K562 (cell line): ENCODE measurements at regions not wholly inside any gene's neighbourhood (a gene's known extent, or its start where the extent isn't known, plus 50 kb on each side); places are given as distances from the start of the nearest gene placed in this dataset.

ENCODE experiments used
- ATAC-seq: fragments of 200-7000 bp; cut with Tn5 transposase; 3 replicates; pipeline ENCODE4 v1.9.1; 2020; ENCODE audit warnings: moderate library complexity
- BruUV-seq: library from RNA; stranded (reverse); fragments of 400-500 nt; replicated peaks from 2 replicates; lab custom pipeline; 2021; lab: Mats Ljungman, UMichigan
- CTCF ChIA-PET: fragments of 300-600 bp; formaldehyde crosslinking; extraction: SDS; loops from one replicate; lab custom pipeline; 2021; ENCODE audit warnings: low intra/inter-chr PET ratio; lab: Yijun Ruan, JAX
- POLR2A ChIA-PET: fragments of 300-600, 350-650 bp; sonication (Branson Sonifier 250); formaldehyde crosslinking; extraction: SDS; loops from one replicate; lab custom pipeline; 2021; ENCODE audit warnings: antibody characterized with exemption, inconsistent platforms; lab: Yijun Ruan, JAX
- DNase-seq, 4 experiments: peaks; one replicate each; pipeline versions ENCODE4 v3.0.0 to v3.0.0-alpha.2; 2011 to 2018; ENCODE audit warnings: low spot score in 3 of 4, mixed read lengths in 3 of 4; ENCODE audit errors: extremely low read depth in 1 of 4
- FAIRE-seq: peaks from 2 replicates; lab custom pipeline; 2011; peaks lifted over from hg19 to GRCh38; lab: Jason Lieb, UNC
- H2AFZ ChIP-seq: 2 replicates; pipeline ENCODE4 v1.6.0; 2011; ENCODE audit warnings: low read depth, low read length, control low read depth, inconsistent platforms
- H3K27ac ChIP-seq: fragments of 200-600 bp; 3 replicates; pipeline ENCODE4 v1.8.0; 2011; ENCODE audit warnings: low read depth, mild to moderate bottlenecking, control low read depth, inconsistent platforms, low read length, moderate library complexity, mixed read lengths; ENCODE audit errors: extremely low read depth
- H3K27me3 ChIP-seq, 2 experiments: fragments of 300-600 bp in 1 of 2; 2 replicates in 1 of 2; 3 replicates in 1 of 2; pipeline versions ENCODE4 v1.6.0 to v1.8.0; 2011; ENCODE audit warnings: inconsistent platforms in 2 of 2, low read length in 2 of 2, mild to moderate bottlenecking in 1 of 2, mixed read lengths in 1 of 2, moderate library complexity in 1 of 2; ENCODE audit not compliant: control insufficient read depth in 2 of 2, insufficient read depth in 2 of 2
- H3K36me3 ChIP-seq: fragments of 300-600 bp; 3 replicates; pipeline ENCODE4 v1.8.0; 2011; ENCODE audit warnings: mild to moderate bottlenecking, low read length, inconsistent platforms; ENCODE audit not compliant: control insufficient read depth, insufficient read depth
- H3K4me1 ChIP-seq, 2 experiments: fragments of 200-600 bp in 1 of 2; replicated peaks in 1 of 2; 2 replicates in 1 of 2; 3 replicates in 1 of 2; pipeline versions ENCODE4 v1.5.1 to v1.8.0; 2011; ENCODE audit warnings: inconsistent platforms in 2 of 2, low read length in 2 of 2, mild to moderate bottlenecking in 1 of 2, mixed read lengths in 1 of 2, moderate library complexity in 1 of 2; ENCODE audit not compliant: control insufficient read depth in 2 of 2, insufficient read depth in 2 of 2
- H3K4me2 ChIP-seq: 2 replicates; pipeline ENCODE4 v1.6.1; 2011; ENCODE audit warnings: low read length, control low read depth, inconsistent platforms, mixed read lengths; ENCODE audit not compliant: insufficient read depth
- H3K4me3 ChIP-seq: fragments of 200-600 bp; sonication (generic), shearing (Covaris generic); 2 replicates; pipeline ENCODE4 v1.5.1; 2016; ENCODE audit warnings: control low read depth, inconsistent platforms
- H3K79me2 ChIP-seq: fragments of 200-600 bp; 3 replicates; pipeline ENCODE4 v1.8.0; 2011; ENCODE audit warnings: low read length, inconsistent platforms; ENCODE audit not compliant: control insufficient read depth, insufficient read depth
- H3K9ac ChIP-seq, 2 experiments: 2 replicates each; pipeline versions ENCODE4 v1.6.0 to v1.6.1; 2011; ENCODE audit warnings: low read depth in 2 of 2, low read length in 2 of 2, control low read depth in 1 of 2, inconsistent platforms in 1 of 2, mild to moderate bottlenecking in 1 of 2, mixed read lengths in 1 of 2; ENCODE audit not compliant: insufficient read depth in 1 of 2
- H3K9me1 ChIP-seq: one replicate; pipeline ENCODE4 v1.6.0; 2011; ENCODE audit warnings: inconsistent platforms, mild to moderate bottlenecking, low read length, moderate library complexity; ENCODE audit not compliant: control insufficient read depth, insufficient read depth
- H3K9me3 ChIP-seq: replicated peaks from 2 replicates; pipeline ENCODE4 v1.5.1; 2011; ENCODE audit warnings: low read depth, low read length, inconsistent platforms; ENCODE audit not compliant: control insufficient read depth, insufficient read depth
- H4K20me1 ChIP-seq: replicated peaks from 2 replicates; pipeline ENCODE4 v1.6.1; 2011; ENCODE audit warnings: low read length, inconsistent platforms, mixed read lengths; ENCODE audit not compliant: control insufficient read depth, insufficient read depth
- ATF2 ChIP-seq: sonication (generic); formaldehyde crosslinking; IDR thresholded peaks from 2 replicates; pipeline ENCODE4 v1.8.1; 2022; ENCODE audit warnings: missing genetic modification reagents
- BMI1 ChIP-seq: fragments of 150-350 bp; IDR thresholded peaks from 2 replicates; pipeline ENCODE4 v1.6.1; 2014; ENCODE audit warnings: low read length
- CHD4 ChIP-seq: fragments of 200-600 bp; sonication (generic); IDR thresholded peaks from 3 replicates; pipeline ENCODE4 v1.6.1; 2012; ENCODE audit warnings: low read depth, mild to moderate bottlenecking, mixed read lengths, low read length, inconsistent platforms; ENCODE audit not compliant: insufficient read depth, insufficient replicate concordance, poor library complexity, severe bottlenecking
- COPS2 ChIP-seq: fragments of 450-650 bp; conservative IDR thresholded peaks from 2 replicates; pipeline ENCODE4 v1.6.1; 2016; ENCODE audit warnings: mild to moderate bottlenecking, moderate library complexity
- CXXC5 ChIP-seq: fragments of 250-450 bp; sonication (Bioruptor Pico); IDR thresholded peaks from 2 replicates; pipeline ENCODE4 v1.8.0; 2022; ENCODE audit warnings: inconsistent platforms, mild to moderate bottlenecking, moderate library complexity
- PML ChIP-seq: IDR thresholded peaks from 2 replicates; pipeline ENCODE4 v1.6.1; 2012; ENCODE audit warnings: low read length, inconsistent platforms
- PRMT5 ChIP-seq: sonication (generic); formaldehyde crosslinking; IDR thresholded peaks from 2 replicates; pipeline ENCODE4 v1.5.0; 2020; ENCODE audit warnings: missing genetic modification reagents
- RBFOX2 ChIP-seq: fragments of 200-400 bp; formaldehyde crosslinking; IDR thresholded peaks from 2 replicates; pipeline ENCODE4 v1.6.1; 2017; ENCODE audit warnings: low read depth, mild to moderate bottlenecking, low read length, moderate library complexity
- RBM14 ChIP-seq: fragments of 200-400 bp; formaldehyde crosslinking; IDR thresholded peaks from 2 replicates; pipeline ENCODE4 v1.6.1; 2018; ENCODE audit warnings: low read depth, mild to moderate bottlenecking, low read length, moderate library complexity, borderline replicate concordance; ENCODE audit not compliant: insufficient read depth
- RBM22 ChIP-seq: fragments of 200-400 bp; formaldehyde crosslinking; IDR thresholded peaks from 2 replicates; pipeline ENCODE4 v1.6.1; 2018; ENCODE audit warnings: low read length, low read depth; ENCODE audit not compliant: poor library complexity, severe bottlenecking
- SAP30 ChIP-seq: fragments of 200-600 bp; sonication (generic); IDR thresholded peaks from 2 replicates; pipeline ENCODE4 v1.6.1; 2012; ENCODE audit warnings: borderline replicate concordance, low read depth, mild to moderate bottlenecking, moderate library complexity, low read length, control low read depth, inconsistent platforms; ENCODE audit not compliant: insufficient read depth, poor library complexity, severe bottlenecking
- SIRT6 ChIP-seq: IDR thresholded peaks from one replicate; pipeline ENCODE4 v1.6.1; 2012; ENCODE audit warnings: low read depth, mild to moderate bottlenecking, control low read depth, inconsistent platforms, low read length, moderate library complexity
- TFAP4 ChIP-seq: sonication (generic); formaldehyde crosslinking; IDR thresholded peaks from 2 replicates; pipeline ENCODE4 v1.8.0; 2022; ENCODE audit warnings: missing genetic modification reagents, mild to moderate bottlenecking, moderate library complexity, borderline replicate concordance
- ZHX1 ChIP-seq: fragments of 150-350 bp; conservative IDR thresholded peaks from 2 replicates; pipeline ENCODE4 v1.6.1; 2014; ENCODE audit warnings: low read length
- ZNF232 ChIP-seq: sonication (generic); formaldehyde crosslinking; IDR thresholded peaks from 2 replicates; pipeline ENCODE4 v1.8.0; 2022; ENCODE audit warnings: mild to moderate bottlenecking, missing genetic modification reagents
- ZNF282 ChIP-seq: sonication (generic); formaldehyde crosslinking; IDR thresholded peaks from 2 replicates; pipeline ENCODE4 v1.8.1; 2023; ENCODE audit warnings: missing genetic modification reagents
- ZNF586 ChIP-seq: fragments of 450-650 bp; formaldehyde crosslinking; conservative IDR thresholded peaks from 2 replicates; pipeline ENCODE4 v1.4.0; 2020; ENCODE audit warnings: mild to moderate bottlenecking, moderate library complexity
- ZNF77 ChIP-seq: fragments of 250-450 bp; sonication (Bioruptor Pico); IDR thresholded peaks from 2 replicates; pipeline ENCODE4 v1.5.0; 2020
- ZNF780A ChIP-seq: fragments of 250-450 bp; sonication (Bioruptor Pico); IDR thresholded peaks from 2 replicates; pipeline ENCODE4 v1.5.0; 2021; ENCODE audit warnings: mild to moderate bottlenecking
- WGBS: fragments of 100-300 bp; shearing (Covaris generic); methylation state at CpG from one replicate; pipeline ENCODE4 v1.1.6; 2016; ENCODE audit warnings: low coverage, mixed read lengths; ENCODE audit not compliant: insufficient coverage; ENCODE audit errors: missing lambda C conversion rate; 5-methylcytosine and 5-hydroxymethylcytosine counted together
- in situ Hi-C: fragments of 300-500 bp; cut with MboI; formaldehyde crosslinking; loops from 4 replicates; pipeline ENCODE4 v1.15.0; 2018; ENCODE audit warnings: inconsistent platforms, mixed read lengths
- intact Hi-C: fragments of 100-400 bp; cut with micrococcal nuclease; formaldehyde crosslinking; loops from 2 replicates; pipeline ENCODE4 v1.14.2; 2022

- no peak for TF ChIP-seq ZNF780A (CRISPR knock-in tag)
- TF ChIP-seq SIRT6: no peak
- TF ChIP-seq RBM14: no peak
- TF ChIP-seq PRMT5 (CRISPR knock-in tag): no peak
- TF ChIP-seq, all 486 proteins: peak for 0
Measured at GRCh38 chr4:28562913-28563312, 1702.3 kb downstream of the STIM2 start (continued).

GRCh38 chr4:28565396-28565795, 1704.8 kb downstream of the STIM2 start:
- WGBS: 3% methylated on average over 2 of the region's 2 CpGs
- no peak for DNase-seq
- BruUV-seq: no TSS peak
- no peak for TF ChIP-seq CHD4
- TF ChIP-seq RBM22: no peak
- no peak for TF ChIP-seq TFAP4 (CRISPR knock-in tag)
- TF ChIP-seq RBFOX2: no peak
- no peak for TF ChIP-seq CXXC5 (CRISPR knock-in tag)
- TF ChIP-seq SAP30: no peak
- no peak for TF ChIP-seq BMI1
- TF ChIP-seq ZNF232: no peak
- TF ChIP-seq PML: no peak
- no peak for TF ChIP-seq ZNF282 (CRISPR knock-in tag)
- TF ChIP-seq ZNF586 (CRISPR knock-in tag): no peak
- TF ChIP-seq ZHX1: no peak
- no peak for TF ChIP-seq COPS2
- TF ChIP-seq ATF2 (CRISPR knock-in tag): no peak
- no peak for TF ChIP-seq ZNF77 (CRISPR knock-in tag)

More at GRCh38 chr4:28565396-28565795, 1704.8 kb downstream of the STIM2 start:
- no peak overlapping the region for H3K4me2 ChIP-seq
- no peaks in the 10 kb centered on the region for H3K9me1 ChIP-seq
- ChIA-PET CTCF (no interaction called here), POLR2A (no interaction called here)
- no peaks in the 10 kb centered on the region for H3K79me2 ChIP-seq
- H3K4me1 ChIP-seq: no peaks in the 10 kb centered on the region
- no peaks in the 10 kb centered on the region for H3K9me3 ChIP-seq
- no peak overlapping the region for H3K9ac ChIP-seq
- in situ Hi-C loops (no loop called here), intact Hi-C loops (no loop called here)
- no peak overlapping the region for H3K4me3 ChIP-seq
- no peak for FAIRE-seq
- no peak for ATAC-seq
- H4K20me1 ChIP-seq: no peaks in the 10 kb centered on the region
- H3K27me3 ChIP-seq: no peaks in the 10 kb centered on the region
- H3K36me3 ChIP-seq: no peaks in the 10 kb centered on the region
- no peak overlapping the region for H2AFZ ChIP-seq
- no peak overlapping the region for H3K27ac ChIP-seq
